ENCODE measurements at regions not wholly inside any gene's neighbourhood (a gene's known extent, or its start where the extent isn't known, plus 50 kb on each side); places are given as distances from the start of the nearest gene placed in this dataset.
"Not testable (repeated sequence)": the region's sequence is repeated elsewhere in the genome, so short reads cannot be mapped to it uniquely, and the experiment has no call there.

GRCh38 chr13:51170128-51170497, 52.1 kb upstream of the FAM124A start:
- DNase-seq (ENCODE audit: missing footprints); intact Hi-C loops (cut with DNase I): not testable (repeated sequence)

GRCh38 chr13:51169303-51170127, 52.7 kb upstream of the FAM124A start:
- intact Hi-C loops (cut with DNase I); DNase-seq (ENCODE audit: missing footprints); ATAC-seq: not testable (repeated sequence)

More at GRCh38 chr13:51170128-51170497, 52.1 kb upstream of the FAM124A start:
- not testable (repeated sequence) for ATAC-seq

- intact Hi-C loops (cut with DNase I), result no loop called here
- DNase-seq (ENCODE audit: missing footprints) (no peak), ATAC-seq (no peak)
These were observed 53.6 kb upstream of the FAM124A start for GRCh38 chr13:51168623-51169022.

- DNase-seq (ENCODE audit: missing footprints) (no peak), ATAC-seq (no peak)
- intact Hi-C loops (cut with DNase I), result no loop called here
These were observed 54.6 kb upstream of the FAM124A start for GRCh38 chr13:51167393-51168191.

GRCh38 chr13:51162701-51163100, 51.6 kb upstream of the C13orf42 start:
- DNase-seq (ENCODE audit: missing footprints) (peak; percentile 35), ATAC-seq (no peak)
- intact Hi-C loops (cut with DNase I), result no loop called here
